ENCODE measurements at regions not wholly inside any gene's neighbourhood (a gene's known extent, or its start where the extent isn't known, plus 50 kb on each side); places are given as distances from the start of the nearest gene placed in this dataset.

- TF ChIP-seq CTCF (IDR thresholded peaks at IDR 0.05) (no peak), POLR2A (IDR thresholded peaks at IDR 0.05) (no peak)
Measured at GRCh38 chr9:105859428-105860091, 165.2 kb downstream of the TMEM38B start.

All from lower leg skin (tissue), 3 donors.